GM10248 (cell line): ENCODE measurements at regions not wholly inside any gene's neighbourhood (a gene's known extent, or its start where the extent isn't known, plus 50 kb on each side); places are given as distances from the start of the nearest gene placed in this dataset.

Source experiments
- CTCF ChIA-PET: fragments of 300-600 bp; sonication (Branson Sonifier 250); formaldehyde crosslinking; extraction: SDS; loops from one replicate; lab custom pipeline; 2021; ENCODE audit warnings: antibody characterized with exemption; lab: Yijun Ruan, JAX
- POLR2A ChIA-PET: fragments of 350-650 bp; sonication (Branson Sonifier 250); formaldehyde crosslinking; extraction: SDS; loops from one replicate; lab custom pipeline; 2020; ENCODE audit warnings: antibody characterized with exemption; lab: Yijun Ruan, JAX
- DNase-seq: peaks from one replicate; pipeline ENCODE4 v3.0.0; 2012; ENCODE audit errors: extremely low spot score
- CTCF ChIP-seq: IDR thresholded peaks from 2 replicates; pipeline ENCODE4 v1.5.1; 2012; ENCODE audit warnings: mild to moderate bottlenecking, low read depth; ENCODE audit errors: extremely low read depth, missing control alignments, control extremely low read depth

DNA sequence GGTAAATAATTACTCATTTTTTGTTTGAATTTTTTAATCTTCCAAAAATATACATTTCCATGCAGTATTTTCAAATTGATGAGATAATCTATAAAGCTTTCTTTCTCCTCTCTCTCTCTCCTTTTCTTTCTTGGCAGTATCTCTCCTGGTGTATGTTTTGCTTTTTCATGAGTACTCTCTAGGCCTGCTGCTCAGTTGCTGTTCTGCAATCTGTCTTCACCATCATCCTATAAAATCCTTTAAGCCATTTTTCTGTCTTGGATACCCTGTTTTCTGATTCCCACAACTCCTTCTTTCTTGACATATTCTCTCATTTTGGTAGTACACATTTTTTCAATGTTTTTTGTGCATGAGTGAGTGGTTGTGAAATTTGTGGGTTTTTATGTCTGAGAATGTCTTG is 1558.1 kb upstream of the LRRTM3 start:
- CTCF ChIA-PET: no interaction called here
- POLR2A ChIA-PET: no interaction called here
- TF ChIP-seq CTCF: no peak
- DNase-seq: no peak

DNA sequence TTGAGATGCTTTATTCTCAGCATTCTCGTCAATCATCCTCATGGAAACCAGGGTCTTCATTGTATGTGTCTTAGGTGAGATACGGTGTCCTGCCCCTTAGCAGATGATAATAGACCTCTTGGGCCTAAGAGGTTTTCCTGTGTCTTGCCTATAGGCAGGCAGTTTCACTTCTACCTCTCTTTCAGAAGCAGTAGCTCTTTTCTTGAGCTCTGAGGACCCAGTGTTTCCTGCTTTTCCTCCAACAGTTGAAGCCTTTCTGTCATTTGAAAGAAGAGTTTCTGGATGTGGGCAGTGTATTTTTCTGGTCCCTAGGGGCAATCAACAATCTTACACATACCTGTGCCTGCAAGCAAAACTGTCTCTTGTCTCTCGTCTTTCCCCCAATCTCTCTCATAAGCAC is 1550.3 kb upstream of the LRRTM3 start:
- no peak for DNase-seq
- ChIA-PET CTCF (no interaction called here), POLR2A (no interaction called here)
- no peak for TF ChIP-seq CTCF

DNA sequence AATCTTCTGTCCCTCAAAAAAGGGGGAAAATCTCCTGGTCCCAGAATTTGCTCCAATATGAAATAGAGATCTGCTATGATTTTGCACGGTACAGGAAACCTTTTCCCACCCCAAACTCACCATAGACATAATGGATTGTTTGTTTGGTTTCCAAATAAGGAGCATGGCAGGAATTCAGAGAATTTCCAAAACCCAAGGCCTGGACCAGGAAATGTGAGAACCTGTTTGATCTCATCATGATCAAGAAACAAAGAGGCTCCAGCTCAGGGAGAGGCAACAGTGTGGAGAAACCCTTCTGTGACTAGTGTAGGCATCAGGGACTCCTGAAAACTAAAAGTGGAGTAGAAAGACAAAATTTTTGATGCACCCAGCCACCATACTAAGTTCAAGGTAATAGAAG is 1548.1 kb upstream of the LRRTM3 start:
- CTCF ChIA-PET: no interaction called here
- no peak for DNase-seq
- POLR2A ChIA-PET: no interaction called here
- TF ChIP-seq CTCF: no peak

- no peak for DNase-seq
- ChIA-PET POLR2A (no interaction called here), CTCF (no interaction called here)
- no peak for TF ChIP-seq CTCF
Measured at GRCh38 chr10:65394502-65395297, 1531.1 kb upstream of the LRRTM3 start.

DNA sequence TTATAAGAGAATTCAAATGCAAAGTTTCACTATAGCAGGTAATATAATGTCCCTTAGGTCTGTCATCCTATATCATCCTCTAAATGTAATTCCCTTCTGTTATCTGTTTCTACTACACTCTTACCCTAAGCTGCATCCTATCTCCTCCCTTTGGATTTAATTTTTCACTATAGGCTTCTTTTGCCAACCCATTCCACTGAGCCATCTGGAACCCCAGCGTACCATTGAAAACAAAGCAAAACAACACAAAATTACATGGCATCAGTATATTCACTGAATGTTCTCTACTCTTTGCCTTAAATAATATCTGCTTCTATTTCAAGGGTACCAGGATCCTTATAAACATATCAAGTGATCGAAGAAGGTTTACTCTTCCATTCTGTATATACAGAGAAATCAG is 1530.2 kb upstream of the LRRTM3 start:
- DNase-seq: no peak
- TF ChIP-seq CTCF: no peak
- POLR2A ChIA-PET: no interaction called here
- CTCF ChIA-PET: no interaction called here

- no peak for TF ChIP-seq CTCF
Measured at GRCh38 chr10:65396997-65397396, 1528.8 kb upstream of the LRRTM3 start.

More at GRCh38 chr10:65396997-65397396, 1528.8 kb upstream of the LRRTM3 start:
- POLR2A ChIA-PET: no interaction called here
- no peak for DNase-seq
- CTCF ChIA-PET: no interaction called here
